ENCODE measurements at regions not wholly inside any gene's neighbourhood (a gene's known extent, or its start where the extent isn't known, plus 50 kb on each side); places are given as distances from the start of the nearest gene placed in this dataset.
"Not testable (repeated sequence)": the region's sequence is repeated elsewhere in the genome, so short reads cannot be mapped to it uniquely, and the experiment has no call there.

- no peak for DNase-seq (ENCODE audit: low read depth)
Measured at GRCh38 chr4:188958346-188958745, 819.1 kb downstream of the TRIML1 start.

GRCh38 chr4:188959424-188959823 lies 820.2 kb downstream of the TRIML1 start:
- DNase-seq (ENCODE audit: low read depth), result no peak

GRCh38 chr4:188960411-188961093 lies 821.3 kb downstream of the TRIML1 start:
- no peak for DNase-seq (ENCODE audit: low read depth)

- no peak for DNase-seq (ENCODE audit: low read depth)
Measured at GRCh38 chr4:188971125-188971524, 831.9 kb downstream of the TRIML1 start.

- DNase-seq (ENCODE audit: low read depth), result no peak
Measured at GRCh38 chr4:188975271-188975670, 836.0 kb downstream of the TRIML1 start.

- no peak for DNase-seq (ENCODE audit: low read depth)
Measured at GRCh38 chr4:188976644-188977115, 837.4 kb downstream of the TRIML1 start.

- DNase-seq (ENCODE audit: low read depth), result not testable (repeated sequence)
Measured at GRCh38 chr4:188977232-188977631, 838.0 kb downstream of the TRIML1 start.

- DNase-seq (ENCODE audit: low read depth), result no peak
Measured at GRCh38 chr4:188984518-188984917, 845.3 kb downstream of the TRIML1 start.

- DNase-seq (ENCODE audit: low read depth), result no peak
Measured at GRCh38 chr4:188986271-188986689, 847.0 kb downstream of the TRIML1 start.

- no peak for DNase-seq (ENCODE audit: low read depth)
Measured at GRCh38 chr4:188987011-188987410, 847.8 kb downstream of the TRIML1 start.

GRCh38 chr4:188988131-188988530 lies 848.9 kb downstream of the TRIML1 start:
- no peak for DNase-seq (ENCODE audit: low read depth)

GRCh38 chr4:188989371-188989770 lies 850.1 kb downstream of the TRIML1 start:
- no peak for DNase-seq (ENCODE audit: low read depth)

GRCh38 chr4:188992706-188993105 lies 853.5 kb downstream of the TRIML1 start:
- no peak for DNase-seq (ENCODE audit: low read depth)

- no peak for DNase-seq (ENCODE audit: low read depth)
Measured at GRCh38 chr4:188993871-188994270, 854.6 kb downstream of the TRIML1 start.

GRCh38 chr4:189001283-189001970 lies 862.2 kb downstream of the TRIML1 start:
- no peak for DNase-seq (ENCODE audit: low read depth)

GRCh38 chr4:189001971-189002450 lies 862.8 kb downstream of the TRIML1 start:
- DNase-seq (ENCODE audit: low read depth), result no peak

- no peak for DNase-seq (ENCODE audit: low read depth)
Measured at GRCh38 chr4:189002475-189002874, 863.2 kb downstream of the TRIML1 start.

GRCh38 chr4:189010452-189011217 lies 871.4 kb downstream of the TRIML1 start:
- DNase-seq (ENCODE audit: low read depth), result not testable (repeated sequence)

- no peak for DNase-seq (ENCODE audit: low read depth)
Measured at GRCh38 chr4:189021831-189022230, 882.6 kb downstream of the TRIML1 start.

GRCh38 chr4:189022440-189023035 lies 883.3 kb downstream of the TRIML1 start:
- DNase-seq (ENCODE audit: low read depth), result no peak

GRCh38 chr4:189029976-189030504 lies 890.8 kb downstream of the TRIML1 start:
- DNase-seq (ENCODE audit: low read depth), result no peak

All from activated T-cell treated with anti-CD3 and anti-CD28 coated beads for 48 hours (primary cell).